HG02678 (cell line): ENCODE measurements at regions not wholly inside any gene's neighbourhood (a gene's known extent, or its start where the extent isn't known, plus 50 kb on each side); places are given as distances from the start of the nearest gene placed in this dataset.
"Not testable (repeated sequence)": the region's sequence is repeated elsewhere in the genome, so short reads cannot be mapped to it uniquely, and the experiment has no call there.

Source experiments
- ATAC-seq: cut with Tn5 transposase; IDR thresholded peaks from one replicate; pipeline ENCODE4 v1.9.1; 2021; ENCODE audit warnings: mild to moderate bottlenecking, moderate library complexity; ENCODE audit not compliant: unreplicated experiment

DNA sequence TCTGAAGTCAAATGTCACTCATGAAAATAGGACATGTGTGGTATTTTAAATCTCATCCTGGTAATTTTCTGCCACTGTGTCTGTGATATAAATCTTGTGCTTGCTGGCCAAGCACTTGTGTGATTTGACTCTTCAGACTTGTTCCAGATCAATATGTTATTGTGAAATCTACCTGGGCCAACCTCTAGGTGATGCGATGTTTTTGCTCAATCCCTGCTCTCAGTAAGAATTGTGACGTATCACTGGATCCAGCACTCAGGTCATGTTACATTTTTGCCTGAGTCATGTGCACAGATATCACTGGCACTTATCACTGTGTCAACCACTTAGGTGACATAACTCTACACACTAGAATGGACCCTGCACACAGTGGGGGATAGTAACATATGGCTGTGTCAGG lies 100.4 kb upstream of the BPY2C start:
- not testable (repeated sequence) for ATAC-seq

DNA sequence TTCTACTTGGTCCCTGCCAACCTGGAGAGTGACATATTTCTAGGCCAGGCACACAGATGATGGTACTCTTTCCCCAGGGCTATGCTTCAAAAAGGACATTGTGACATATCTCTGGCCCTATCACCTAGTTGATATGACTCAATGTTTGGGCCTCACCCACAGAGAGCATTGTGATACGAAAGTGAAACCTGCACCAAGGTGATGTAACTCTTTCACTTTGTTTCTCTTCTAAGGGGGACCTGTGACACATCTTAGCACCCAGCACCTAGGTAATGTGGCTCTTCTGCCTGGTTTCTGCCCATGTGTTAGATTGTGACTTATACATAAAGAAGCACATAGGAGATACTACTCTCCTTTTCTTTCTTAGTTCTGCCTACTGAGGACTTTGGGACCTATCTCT lies 96.1 kb upstream of the BPY2C start:
- ATAC-seq = peak; percentile 97

- not testable (repeated sequence) for ATAC-seq
These were observed 80.4 kb upstream of the BPY2C start for GRCh38 chrY:25132139-25132849.

- ATAC-seq = not testable (repeated sequence)
These were observed 69.0 kb upstream of the BPY2C start for GRCh38 chrY:25120897-25121296.

DNA sequence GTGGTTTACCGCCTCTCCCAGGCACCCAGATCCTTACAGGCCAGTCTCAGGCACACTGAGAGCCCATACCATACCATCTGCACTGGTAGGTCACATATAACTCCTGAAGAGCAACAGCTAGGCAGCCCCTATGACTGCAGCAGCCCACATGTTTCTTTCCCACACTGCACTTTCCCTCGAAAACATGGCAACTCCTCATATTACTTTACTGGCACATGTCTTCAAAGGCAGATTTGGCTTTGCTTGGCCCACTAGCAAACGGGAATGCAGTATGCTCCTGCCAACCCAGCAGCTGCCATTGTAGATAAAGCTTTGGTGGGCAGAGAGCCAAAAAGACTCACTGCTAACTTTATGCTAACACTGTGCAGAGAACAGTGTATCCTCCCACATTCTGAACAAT lies 56.3 kb upstream of the BPY2C start:
- ATAC-seq = not testable (repeated sequence)
